ENCODE measurements at regions not wholly inside any gene's neighbourhood (a gene's known extent, or its start where the extent isn't known, plus 50 kb on each side); places are given as distances from the start of the nearest gene placed in this dataset.

GRCh38 chr7:21028599-21028998 lies 241.9 kb upstream of the SP8 start:
- TF ChIP-seq, protein P1, sequence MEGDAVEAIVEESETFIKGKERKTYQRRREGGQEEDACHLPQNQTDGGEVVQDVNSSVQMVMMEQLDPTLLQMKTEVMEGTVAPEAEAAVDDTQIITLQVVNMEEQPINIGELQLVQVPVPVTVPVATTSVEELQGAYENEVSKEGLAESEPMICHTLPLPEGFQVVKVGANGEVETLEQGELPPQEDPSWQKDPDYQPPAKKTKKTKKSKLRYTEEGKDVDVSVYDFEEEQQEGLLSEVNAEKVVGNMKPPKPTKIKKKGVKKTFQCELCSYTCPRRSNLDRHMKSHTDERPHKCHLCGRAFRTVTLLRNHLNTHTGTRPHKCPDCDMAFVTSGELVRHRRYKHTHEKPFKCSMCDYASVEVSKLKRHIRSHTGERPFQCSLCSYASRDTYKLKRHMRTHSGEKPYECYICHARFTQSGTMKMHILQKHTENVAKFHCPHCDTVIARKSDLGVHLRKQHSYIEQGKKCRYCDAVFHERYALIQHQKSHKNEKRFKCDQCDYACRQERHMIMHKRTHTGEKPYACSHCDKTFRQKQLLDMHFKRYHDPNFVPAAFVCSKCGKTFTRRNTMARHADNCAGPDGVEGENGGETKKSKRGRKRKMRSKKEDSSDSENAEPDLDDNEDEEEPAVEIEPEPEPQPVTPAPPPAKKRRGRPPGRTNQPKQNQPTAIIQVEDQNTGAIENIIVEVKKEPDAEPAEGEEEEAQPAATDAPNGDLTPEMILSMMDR (IDR thresholded peaks at IDR 0.05): no peak
- TF ChIP-seq POLR2AphosphoS5 (IDR thresholded peaks at IDR 0.05): no peak
